GM19035 (cell line): ENCODE measurements at regions not wholly inside any gene's neighbourhood (a gene's known extent, or its start where the extent isn't known, plus 50 kb on each side); places are given as distances from the start of the nearest gene placed in this dataset.
A peak's percentile ranks its signal among the peaks of the same experiment; 100 is the strongest.
"Not testable (repeated sequence)": the region's sequence is repeated elsewhere in the genome, so short reads cannot be mapped to it uniquely, and the experiment has no call there.

Experiments used
- ATAC-seq: cut with Tn5 transposase; IDR thresholded peaks from one replicate; pipeline ENCODE4 v1.9.1; 2021; ENCODE audit not compliant: unreplicated experiment

DNA sequence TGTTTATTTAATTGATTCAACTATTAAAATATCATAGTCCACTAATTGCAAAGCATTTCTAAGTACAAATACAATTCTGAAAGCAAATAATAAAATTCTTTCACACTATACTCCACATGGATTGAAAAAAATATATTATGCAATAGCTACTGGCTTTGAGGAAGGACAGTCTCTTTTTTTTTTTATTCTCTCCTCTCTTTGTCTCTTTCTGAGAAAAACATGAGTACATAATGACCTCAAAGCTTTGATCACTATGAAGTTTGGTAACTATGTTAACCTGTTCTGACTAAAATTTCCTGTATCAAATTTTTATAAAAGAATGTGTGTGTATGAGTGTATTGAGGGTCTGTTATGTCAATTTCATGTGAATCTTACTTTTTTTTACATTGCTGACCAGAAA lies 96.2 kb downstream of the RGS2 start:
- no peak for ATAC-seq

DNA sequence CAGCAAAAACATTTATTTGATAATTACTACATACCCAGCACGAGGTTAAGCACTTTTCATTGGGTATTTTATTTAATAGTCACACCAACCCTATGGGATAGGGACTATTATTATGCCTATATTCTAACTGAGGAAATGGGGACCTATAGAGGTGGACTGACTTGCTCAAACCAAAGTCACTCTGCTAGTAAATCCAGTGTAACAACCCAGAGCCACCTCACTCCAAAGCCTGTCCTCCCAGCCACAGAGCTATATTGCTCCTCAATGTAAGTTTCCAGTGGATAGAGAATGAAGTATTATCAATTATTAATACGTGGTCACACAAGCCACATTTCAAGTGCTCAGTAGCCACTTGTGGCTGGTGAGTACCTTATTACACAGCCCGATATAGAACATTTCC lies 97.5 kb downstream of the RGS2 start:
- no peak for ATAC-seq

DNA sequence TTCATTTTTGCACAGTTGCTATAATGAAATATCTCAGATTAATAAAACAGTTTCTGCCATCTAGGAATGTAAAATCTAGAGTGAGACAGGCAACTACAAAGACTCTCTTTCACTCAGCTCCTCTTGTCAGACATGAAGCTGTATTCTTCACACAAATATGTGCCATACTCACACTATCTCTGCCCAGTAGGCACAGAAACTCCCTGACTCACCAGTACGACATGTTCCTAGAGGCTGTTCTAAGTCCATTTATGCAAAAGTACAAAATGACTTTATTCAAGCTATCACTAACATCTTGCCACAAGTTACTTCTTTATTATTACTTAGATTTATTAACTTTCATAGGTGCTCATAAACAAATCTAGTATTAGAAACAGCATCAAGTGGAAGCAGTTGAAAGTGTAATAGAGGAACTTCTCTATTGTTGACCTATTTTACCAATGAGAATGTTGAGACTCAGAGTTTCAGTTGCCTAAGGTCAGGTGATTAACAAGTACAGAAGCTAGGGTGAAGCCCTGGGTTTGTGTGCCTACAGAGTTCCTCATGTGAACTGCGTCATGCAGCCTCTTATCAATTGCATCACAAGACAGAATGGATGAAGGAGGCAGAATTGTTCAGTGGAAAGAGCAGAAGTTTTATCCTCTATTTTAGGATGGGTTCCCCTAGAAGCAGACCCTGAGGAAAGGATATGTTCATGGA lies 98.9 kb downstream of the RGS2 start:
- no peak for ATAC-seq

DNA sequence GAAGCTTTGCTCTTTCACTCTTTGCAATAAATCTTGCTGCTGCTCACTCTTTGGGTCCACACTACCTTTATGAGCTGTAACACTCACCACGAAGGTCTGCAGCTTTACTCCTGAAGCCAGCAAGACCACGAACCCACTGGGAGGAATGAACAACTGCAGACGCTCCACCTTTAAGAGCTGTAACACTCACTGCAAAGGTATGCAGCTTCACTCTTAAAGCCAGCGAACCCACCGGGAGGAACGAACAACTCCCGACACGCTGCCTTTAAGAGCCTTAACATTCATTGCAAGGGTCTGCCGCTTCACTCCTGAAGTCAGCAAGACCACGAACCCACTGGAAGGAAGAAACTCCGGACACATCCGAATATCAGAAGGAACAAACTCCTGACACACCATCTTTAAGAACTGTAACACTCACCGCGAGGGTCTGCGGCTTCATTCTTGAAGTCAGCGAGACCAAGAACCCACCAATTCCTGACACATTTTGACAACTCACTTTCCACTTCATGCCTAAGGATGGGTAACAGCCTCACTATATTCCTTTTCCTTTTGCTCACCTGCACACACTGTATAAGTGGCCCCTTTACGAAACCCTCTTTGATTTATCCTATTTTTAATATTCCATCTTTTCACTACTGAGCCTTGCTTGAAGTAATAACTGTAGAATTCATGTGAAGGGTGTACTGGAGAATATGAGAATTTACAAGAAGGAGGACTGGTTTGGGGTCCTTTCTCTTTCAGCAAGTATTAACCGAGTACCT lies 103.2 kb downstream of the RGS2 start:
- ATAC-seq = not testable (repeated sequence)

DNA sequence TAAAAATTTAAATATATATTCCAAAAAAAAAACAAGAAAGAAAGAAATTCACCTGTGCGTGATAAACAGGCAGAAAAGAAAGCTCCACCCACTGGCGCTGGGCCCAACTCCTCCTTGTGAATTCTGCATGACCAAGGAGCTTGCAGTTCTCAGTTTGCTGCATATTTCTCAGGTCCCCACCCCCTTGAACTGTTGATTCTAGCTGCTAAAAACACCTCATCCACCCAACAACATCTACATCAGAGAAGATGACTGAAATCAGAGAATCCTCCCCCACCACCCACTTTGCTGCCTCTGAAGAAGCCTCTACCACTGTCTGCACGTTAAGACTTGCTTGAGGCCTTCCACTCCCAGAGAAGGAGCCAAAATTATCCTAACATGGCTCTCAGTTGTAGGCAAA lies 104.8 kb downstream of the RGS2 start:
- ATAC-seq = no peak

DNA sequence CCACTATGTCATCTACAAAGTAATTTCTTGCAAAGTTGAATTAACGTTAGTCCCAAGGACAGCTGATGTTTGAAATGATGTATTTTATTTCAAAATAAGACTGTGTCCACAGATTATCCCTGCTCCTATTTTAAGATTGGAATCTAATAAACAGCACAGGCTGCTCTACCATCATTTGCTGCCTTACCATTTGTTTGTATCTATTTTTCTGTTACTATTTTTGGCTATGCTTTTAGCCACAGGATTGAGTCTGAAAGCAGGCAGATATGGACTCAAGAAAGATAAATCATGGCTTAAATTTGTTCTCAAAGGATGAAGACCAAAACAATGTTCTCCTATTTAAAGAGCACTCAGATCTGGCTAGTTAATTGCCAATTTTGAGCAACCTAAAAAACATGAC lies 105.3 kb downstream of the RGS2 start:
- no peak for ATAC-seq

DNA sequence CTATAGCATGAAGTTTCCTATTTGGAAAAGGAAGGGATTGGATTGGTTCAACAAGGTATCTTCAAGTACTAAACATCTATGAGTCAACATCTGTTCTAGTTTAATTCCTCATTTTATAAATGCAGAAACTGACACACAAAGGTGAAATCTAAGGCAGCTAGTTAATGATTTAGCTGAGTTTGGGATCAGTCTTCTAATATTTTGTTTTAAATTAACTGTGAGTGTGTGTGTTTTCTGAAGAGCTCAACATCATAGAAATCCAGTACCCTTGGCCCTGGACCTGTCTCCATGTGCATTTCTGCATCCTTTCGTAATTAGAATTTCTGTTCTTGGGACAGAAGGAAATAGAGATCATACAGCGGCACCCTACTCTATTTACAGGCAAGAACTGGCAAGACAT lies 105.9 kb downstream of the RGS2 start:
- ATAC-seq = no peak

DNA sequence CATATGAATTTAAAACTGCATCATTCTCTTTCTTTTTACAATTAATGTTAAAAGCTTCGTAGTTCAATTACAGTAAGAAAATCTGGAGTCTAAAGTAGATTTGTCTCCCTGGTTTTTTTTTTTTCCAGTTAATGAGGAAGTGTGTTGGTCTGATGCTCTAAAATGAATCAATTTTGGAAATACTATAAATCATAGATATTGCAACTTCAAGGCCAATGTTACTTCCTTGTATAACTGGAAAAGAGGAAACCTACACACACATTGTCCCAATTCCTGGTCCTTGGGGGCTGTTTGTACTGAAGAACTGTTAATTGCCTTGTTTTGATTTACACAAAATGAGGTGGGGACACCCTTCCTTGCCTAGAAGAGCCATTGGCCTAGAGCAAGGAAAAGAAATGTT lies 107.2 kb downstream of the RGS2 start:
- ATAC-seq = no peak

DNA sequence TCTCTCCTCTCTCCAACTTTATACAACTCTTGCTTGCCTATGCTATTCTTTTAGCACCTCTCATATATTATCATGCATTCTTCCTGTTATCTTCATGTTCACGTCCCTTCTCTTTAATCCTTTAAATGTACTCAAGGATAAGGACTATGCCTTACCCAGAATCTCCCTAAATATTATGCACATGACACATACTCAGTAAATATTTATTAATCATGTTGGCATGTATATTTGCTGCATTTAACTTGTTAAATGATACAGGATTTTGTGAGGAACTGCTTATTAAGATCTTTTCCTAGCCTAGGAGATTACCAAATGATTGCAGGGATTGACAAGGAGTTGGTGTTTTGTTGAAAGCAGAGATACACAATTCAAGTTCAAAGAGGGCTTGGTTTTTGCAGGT lies 109.4 kb downstream of the RGS2 start:
- no peak for ATAC-seq

DNA sequence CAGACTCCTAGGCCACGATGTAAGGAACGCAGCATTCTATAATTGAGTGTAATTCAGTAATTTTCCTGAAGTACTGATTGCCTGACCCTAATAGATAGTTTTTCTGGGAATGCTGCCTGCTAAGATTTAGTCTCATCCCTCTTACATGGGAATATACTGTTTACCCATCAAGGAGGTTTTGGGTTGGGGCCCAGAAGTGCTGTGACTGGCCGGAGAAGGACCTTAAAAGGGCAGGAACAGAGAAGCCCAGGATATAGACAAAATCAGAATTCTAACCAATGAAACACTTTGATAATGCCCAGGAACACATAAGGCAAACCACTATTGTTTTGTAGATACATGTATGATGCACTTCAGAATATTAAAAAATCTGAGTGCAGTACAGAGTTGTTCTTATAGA lies 111.6 kb downstream of the RGS2 start:
- ATAC-seq = no peak

DNA sequence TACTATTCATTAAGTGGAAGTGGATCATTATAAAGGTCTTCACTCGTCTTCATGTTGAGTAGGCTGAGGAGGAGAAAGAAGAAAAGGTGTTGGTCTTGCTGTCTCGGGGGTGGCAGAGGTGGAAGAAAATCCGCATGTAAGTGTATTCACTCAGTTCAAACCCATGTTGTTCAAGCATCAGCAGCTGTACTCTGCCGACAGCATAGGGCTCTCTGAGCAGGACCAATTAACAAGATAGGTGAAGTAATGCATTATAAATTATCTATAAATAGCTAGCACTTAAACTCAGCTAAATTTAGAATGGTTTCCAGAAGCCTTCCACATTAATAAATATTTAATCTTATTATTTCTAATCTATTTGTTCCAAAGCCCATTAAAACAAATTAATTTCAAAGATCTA lies 116.8 kb downstream of the RGS2 start:
- no peak for ATAC-seq

DNA sequence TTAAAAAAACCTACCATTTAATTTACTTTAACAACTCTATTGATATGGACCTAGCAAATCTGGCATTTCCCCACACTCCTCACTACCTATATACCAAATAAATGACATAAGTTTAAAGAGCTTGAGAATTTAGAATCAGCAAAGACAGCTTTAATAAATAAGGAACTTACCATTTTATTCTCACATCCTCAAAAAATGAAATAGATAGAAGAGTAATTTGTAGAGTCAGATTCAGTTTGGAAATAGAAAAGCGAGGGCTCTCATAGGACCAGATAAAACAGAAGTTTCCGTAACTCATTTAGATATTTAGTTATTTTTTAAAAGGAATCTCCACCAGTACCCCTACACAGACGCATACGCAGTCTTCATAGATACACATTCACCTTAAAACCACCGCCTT lies 117.9 kb downstream of the RGS2 start:
- ATAC-seq = no peak

DNA sequence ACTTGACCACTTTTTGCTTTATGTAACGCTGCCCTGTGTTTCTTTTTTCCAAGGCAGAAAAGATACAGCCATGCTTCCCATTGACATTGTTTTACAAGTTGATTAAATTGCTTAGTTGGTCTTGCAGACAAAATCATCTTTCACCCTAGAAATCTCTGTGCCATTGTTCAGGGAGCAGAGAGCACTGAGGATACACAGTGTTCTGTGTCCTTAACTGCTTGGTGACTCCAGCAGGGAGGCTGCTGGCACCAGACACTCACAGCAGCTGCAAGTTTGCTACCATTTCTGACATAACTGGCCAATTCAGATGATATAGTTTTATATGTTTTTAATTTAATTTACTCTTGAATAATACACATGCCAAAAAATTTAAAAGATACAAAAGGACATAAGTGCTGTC lies 118.7 kb downstream of the RGS2 start:
- no peak for ATAC-seq

DNA sequence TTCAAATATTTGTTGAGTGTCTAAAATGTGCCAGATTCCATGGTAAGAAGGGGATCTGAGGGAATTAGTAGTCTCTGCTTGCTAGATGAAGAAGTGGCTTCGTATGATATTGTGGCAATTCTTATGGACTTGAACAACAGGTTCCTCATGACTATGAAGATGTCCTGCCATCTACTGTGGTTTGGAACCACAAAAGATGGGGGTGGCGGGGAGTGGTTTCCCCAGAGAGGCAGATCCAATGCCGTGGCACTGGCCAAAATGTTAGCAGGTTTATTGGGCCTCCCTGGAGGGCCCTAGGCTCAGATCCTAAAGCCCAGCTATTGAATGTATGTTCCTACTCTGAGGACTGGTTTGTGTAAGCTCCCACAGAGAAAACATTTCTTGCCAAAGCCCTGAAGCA lies 120.8 kb downstream of the RGS2 start:
- ATAC-seq = no peak

DNA sequence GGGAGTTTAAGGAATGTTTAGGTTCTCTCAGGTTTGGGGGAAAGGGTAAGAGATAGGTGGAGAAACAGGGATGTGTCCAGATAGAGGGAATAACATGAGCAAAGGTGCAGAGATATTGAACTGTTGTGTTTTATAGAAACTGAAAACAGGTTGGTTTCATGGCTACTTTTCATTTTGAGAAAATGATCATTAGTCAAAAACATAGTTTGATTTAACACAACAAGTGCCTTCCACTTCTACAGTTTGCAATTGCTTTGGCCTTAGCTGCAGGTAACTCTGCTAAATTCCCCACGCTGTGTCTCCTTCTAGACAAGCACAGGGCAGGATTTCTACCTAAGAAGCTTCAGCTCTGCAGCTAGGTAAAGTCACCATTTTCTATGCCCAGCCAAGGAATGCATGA lies 124.9 kb downstream of the RGS2 start:
- ATAC-seq = no peak

DNA sequence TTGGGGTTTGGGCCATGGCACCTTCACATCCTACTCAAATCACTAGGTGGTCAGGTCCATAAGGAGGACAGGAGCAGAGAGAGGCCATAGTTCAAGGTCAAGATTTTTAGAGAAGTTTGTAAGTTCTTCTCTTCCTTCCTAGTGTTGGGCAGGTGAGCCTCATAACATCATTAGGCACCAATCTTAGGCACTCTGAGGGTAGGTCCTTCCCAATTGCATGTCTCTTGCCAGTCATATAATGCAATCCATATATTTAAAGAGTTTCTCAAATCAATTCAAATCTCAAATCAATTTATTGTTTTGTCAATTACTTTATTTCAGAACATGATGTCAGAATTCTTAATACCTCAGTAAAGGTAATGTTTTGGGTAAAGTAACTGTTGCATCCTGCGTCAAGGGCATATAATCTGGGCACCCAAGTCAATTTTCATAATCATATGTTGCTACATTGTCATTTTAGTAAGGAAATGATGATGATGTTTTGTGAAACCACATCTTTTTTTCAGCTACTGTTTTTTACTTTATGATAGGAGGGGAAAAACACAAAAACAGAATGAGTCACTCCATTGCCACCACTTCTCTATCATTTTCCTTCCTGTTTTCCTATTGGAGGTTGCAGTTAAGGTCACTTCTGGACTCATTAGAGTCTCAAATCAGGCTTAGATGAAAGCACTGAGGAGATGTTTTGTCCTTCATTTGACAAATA lies 122.7 kb downstream of the UCHL5 start:
- ATAC-seq = no peak

DNA sequence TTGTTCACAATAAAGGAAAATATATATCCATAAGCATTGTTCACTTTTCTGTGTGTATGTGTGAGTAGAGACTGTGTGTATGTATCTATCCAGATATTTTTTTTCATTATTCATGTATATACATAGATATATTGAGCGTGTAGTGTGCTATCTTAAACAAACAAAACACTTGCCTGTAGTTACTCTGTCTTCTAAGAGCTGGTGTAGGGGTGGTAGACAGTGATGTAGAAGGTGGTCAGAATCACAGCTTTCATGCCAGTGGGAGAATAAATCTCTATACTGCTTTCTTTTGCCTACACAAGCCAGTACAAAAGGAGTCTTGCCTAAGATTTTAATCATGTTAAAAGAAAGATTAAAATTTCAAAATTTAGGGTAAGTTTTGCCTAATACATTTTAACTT lies 122.0 kb downstream of the UCHL5 start:
- ATAC-seq = no peak

DNA sequence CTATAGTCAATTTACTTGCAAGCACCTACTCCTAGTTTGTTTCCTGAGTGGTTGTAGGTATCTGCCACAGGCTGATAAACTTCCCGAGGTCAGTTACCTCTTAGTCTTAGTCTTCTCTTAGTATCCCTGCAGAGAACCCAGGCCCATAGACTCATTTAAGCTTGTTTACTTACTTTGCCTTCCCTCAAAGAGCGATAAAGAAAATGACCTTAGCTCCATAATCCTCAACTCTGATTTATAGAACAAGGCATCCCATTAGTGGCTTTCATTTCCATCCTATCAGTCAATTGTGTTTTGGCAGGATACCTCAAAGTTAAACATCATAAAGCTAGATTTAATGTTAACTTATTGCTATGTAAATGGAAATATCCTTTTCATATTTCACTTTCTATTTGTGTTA lies 119.7 kb downstream of the UCHL5 start:
- ATAC-seq = no peak

DNA sequence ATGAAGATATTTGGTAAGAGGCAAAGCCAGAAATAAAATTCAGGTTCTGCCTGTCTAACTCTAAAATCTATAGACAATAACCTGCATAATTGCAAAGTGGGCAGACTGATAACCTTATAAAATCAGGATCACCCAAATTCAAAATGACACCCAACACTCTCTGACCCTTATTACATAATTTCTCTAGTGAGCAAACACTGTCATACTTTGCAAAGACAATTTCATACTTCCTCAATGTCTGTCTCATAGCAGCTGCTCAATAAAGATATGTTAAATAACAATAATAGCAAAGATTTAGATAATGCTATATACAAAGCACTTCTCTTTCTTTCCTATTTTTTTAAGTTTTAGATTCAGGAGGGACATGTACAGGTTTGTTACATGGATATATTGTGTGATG lies 118.5 kb downstream of the UCHL5 start:
- ATAC-seq = no peak

DNA sequence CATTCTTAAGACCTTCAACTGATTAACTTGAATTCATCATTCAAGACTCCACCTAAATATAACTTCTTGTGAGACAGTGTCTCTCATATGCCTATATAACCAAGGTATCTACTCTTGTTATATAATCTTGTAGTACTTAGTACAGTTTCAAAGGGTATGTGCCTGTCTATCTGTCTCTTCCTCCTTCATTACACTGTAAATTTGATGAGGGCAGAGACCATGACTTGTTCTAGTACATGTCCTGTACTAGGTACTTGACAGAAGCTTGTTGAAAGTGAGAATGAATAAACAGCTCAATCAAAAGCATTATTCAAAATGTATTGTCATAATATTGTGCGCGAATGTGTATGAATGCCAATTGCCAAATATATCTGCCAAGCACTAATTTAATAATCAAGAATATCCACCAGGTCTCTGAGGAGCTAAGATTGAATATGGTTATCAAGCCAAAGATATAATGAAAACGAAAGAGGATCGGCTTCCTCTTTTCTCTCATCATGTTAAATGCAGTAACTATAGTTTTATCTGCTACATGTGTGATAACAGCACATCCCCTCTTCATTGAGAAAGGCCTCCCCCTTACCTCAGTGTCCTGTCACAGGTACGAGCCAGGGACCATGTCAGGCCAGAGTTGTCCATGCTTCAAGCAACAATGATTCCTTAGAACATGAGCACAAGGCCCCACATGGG lies 117.3 kb downstream of the UCHL5 start:
- peak; percentile 59 for ATAC-seq

DNA sequence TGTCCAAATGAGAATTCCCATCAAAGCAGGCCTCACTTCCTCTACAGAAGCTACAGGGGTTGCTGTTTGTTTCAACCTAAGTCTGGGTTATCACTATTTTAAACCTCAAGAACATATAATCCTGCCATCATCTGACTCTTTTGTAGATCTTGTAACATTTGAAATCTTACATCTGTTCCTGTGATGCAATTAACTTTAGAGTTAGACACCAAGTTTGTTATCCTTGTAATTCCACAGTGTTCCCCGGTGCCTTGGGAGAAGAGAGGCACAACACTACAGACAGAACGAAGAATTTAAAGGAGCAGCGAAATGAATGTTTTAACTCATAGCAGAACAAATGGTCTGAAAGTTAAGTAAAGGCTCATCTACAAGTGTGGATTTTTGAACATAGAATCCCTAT lies 116.1 kb downstream of the UCHL5 start:
- ATAC-seq = no peak

DNA sequence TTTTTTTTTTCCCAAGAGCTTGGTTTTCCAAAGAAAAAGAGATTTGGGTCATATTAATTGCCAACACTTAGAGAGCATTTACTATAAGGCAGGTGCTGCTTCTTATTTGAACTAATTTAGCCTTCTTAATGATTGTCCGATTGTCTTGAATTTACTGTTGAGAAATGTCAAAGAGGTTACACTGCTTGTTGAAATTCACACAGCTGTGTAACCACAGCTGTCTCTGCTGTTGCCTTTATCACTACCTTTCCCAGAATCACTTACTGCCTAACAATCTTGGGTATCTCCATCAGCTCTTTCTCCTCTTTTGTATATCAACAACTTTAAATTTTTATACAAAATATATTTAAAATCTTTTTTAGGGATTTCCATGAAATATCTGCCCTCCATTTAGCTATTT lies 115.6 kb downstream of the UCHL5 start:
- ATAC-seq = no peak
